ENCODE measurements at regions not wholly inside any gene's neighbourhood (a gene's known extent, or its start where the extent isn't known, plus 50 kb on each side); places are given as distances from the start of the nearest gene placed in this dataset.
A peak's percentile ranks its signal among the peaks of the same experiment; 100 is the strongest.

DNA sequence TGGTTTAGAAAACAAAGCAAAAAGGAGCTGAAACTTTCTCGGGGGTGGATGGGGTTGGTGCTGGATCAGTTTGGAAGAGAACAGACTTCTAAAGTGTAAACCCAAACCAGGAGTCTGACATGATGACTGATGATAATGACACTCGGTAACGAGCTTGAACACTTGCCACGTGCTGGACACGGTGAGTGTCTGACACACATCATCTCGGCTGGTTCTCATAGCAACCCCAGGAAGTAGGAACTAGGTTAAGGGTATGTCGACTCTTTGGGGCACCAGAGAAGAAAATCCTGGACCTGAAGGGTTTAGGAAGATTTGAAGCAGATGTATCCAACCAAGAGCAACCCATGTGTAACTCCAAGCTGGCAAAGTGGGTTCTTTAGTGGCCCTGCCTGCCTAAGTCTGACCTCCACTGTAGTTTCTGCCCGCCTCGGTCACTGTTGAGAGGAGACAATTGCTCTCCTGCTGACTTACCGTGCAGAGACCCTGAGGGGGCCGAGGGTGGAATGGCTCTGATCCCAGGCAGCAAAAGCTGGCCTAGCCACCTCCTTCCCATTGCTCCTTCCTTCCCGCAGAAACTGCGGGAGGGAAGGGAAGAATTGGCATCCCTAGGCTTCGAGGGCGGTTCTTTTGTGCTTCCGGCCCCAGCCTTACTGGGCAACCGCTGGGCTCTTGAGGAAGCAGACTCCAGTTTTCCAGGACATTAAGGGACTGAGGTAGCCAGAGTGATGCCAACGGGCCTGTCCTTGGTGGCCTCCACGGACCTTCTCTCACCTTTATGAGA is 156.0 kb downstream of the TOMM20 start:
- H3K27ac ChIP-seq (replicated peaks): no peak overlapping the region
- H3K27me3 ChIP-seq (ENCODE audit: insufficient read depth, poor library complexity, severe bottlenecking): no peaks in the 10 kb centered on the region
- no peak for DNase-seq (ENCODE audit: low read depth in 1 of 2, low spot score in 1 of 2)
- no peak overlapping the region for H3K4me3 ChIP-seq (replicated peaks; ENCODE audit: insufficient read depth, low read length)
- TF ChIP-seq, protein P1, sequence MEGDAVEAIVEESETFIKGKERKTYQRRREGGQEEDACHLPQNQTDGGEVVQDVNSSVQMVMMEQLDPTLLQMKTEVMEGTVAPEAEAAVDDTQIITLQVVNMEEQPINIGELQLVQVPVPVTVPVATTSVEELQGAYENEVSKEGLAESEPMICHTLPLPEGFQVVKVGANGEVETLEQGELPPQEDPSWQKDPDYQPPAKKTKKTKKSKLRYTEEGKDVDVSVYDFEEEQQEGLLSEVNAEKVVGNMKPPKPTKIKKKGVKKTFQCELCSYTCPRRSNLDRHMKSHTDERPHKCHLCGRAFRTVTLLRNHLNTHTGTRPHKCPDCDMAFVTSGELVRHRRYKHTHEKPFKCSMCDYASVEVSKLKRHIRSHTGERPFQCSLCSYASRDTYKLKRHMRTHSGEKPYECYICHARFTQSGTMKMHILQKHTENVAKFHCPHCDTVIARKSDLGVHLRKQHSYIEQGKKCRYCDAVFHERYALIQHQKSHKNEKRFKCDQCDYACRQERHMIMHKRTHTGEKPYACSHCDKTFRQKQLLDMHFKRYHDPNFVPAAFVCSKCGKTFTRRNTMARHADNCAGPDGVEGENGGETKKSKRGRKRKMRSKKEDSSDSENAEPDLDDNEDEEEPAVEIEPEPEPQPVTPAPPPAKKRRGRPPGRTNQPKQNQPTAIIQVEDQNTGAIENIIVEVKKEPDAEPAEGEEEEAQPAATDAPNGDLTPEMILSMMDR (IDR thresholded peaks at IDR 0.05; ENCODE audit: insufficient read depth, low read length): no peak
- TF ChIP-seq, protein P2, sequence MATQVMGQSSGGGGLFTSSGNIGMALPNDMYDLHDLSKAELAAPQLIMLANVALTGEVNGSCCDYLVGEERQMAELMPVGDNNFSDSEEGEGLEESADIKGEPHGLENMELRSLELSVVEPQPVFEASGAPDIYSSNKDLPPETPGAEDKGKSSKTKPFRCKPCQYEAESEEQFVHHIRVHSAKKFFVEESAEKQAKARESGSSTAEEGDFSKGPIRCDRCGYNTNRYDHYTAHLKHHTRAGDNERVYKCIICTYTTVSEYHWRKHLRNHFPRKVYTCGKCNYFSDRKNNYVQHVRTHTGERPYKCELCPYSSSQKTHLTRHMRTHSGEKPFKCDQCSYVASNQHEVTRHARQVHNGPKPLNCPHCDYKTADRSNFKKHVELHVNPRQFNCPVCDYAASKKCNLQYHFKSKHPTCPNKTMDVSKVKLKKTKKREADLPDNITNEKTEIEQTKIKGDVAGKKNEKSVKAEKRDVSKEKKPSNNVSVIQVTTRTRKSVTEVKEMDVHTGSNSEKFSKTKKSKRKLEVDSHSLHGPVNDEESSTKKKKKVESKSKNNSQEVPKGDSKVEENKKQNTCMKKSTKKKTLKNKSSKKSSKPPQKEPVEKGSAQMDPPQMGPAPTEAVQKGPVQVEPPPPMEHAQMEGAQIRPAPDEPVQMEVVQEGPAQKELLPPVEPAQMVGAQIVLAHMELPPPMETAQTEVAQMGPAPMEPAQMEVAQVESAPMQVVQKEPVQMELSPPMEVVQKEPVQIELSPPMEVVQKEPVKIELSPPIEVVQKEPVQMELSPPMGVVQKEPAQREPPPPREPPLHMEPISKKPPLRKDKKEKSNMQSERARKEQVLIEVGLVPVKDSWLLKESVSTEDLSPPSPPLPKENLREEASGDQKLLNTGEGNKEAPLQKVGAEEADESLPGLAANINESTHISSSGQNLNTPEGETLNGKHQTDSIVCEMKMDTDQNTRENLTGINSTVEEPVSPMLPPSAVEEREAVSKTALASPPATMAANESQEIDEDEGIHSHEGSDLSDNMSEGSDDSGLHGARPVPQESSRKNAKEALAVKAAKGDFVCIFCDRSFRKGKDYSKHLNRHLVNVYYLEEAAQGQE (IDR thresholded peaks at IDR 0.05; ENCODE audit: insufficient replicate concordance, low read depth): no peak

DNA sequence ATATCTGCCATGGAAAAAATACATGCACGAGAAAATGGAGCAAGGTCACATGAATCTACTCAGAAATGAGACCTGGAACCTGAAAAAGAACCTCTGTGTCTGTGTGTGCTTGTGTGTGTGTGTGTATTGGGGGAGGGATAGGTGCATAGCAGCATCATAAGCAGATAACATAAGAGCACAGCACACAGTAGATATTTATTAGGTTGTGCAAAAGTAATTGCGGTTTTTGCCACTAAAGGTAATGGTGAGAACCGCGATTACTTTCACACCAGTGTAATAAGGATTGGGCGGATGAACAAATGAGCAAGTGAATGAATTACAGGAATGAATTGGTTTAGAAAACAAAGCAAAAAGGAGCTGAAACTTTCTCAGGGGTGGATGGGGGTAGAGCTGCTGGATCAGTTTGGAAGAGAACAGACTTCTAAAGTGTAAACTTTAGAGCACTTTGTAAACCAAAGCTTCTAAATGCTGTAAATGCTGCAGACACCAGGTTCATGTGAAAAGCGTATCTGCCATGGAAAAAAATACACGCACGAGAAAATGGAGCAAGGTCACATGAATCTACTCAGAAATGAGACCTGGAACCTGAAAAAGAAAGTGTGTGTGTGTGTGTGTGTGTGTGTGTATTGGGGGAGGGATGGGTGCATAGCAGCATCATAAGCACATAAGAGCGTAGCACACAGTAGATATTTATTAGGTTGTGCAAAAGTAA is 156.9 kb downstream of the TOMM20 start:
- H3K27me3 ChIP-seq (ENCODE audit: insufficient read depth, poor library complexity, severe bottlenecking): no peaks in the 10 kb centered on the region
- H3K4me3 ChIP-seq (replicated peaks; ENCODE audit: insufficient read depth, low read length): no peak overlapping the region
- DNase-seq (ENCODE audit: low read depth in 1 of 2, low spot score in 1 of 2): no peak
- H3K27ac ChIP-seq (replicated peaks): peak overlapping the region; percentile 53
- TF ChIP-seq, protein P1 (IDR thresholded peaks at IDR 0.05; ENCODE audit: insufficient read depth, low read length): no peak
- no peak for TF ChIP-seq POLR2AphosphoS5 (IDR thresholded peaks at IDR 0.05; ENCODE audit: low read depth)
- TF ChIP-seq, protein P2 (IDR thresholded peaks at IDR 0.05; ENCODE audit: insufficient replicate concordance, low read depth): no peak
- TF ChIP-seq SPI1 (IDR thresholded peaks at IDR 0.05; ENCODE audit: borderline replicate concordance, low read depth): no peak
- TF ChIP-seq GABPA (IDR thresholded peaks at IDR 0.05; ENCODE audit: low read depth): no peak

DNA sequence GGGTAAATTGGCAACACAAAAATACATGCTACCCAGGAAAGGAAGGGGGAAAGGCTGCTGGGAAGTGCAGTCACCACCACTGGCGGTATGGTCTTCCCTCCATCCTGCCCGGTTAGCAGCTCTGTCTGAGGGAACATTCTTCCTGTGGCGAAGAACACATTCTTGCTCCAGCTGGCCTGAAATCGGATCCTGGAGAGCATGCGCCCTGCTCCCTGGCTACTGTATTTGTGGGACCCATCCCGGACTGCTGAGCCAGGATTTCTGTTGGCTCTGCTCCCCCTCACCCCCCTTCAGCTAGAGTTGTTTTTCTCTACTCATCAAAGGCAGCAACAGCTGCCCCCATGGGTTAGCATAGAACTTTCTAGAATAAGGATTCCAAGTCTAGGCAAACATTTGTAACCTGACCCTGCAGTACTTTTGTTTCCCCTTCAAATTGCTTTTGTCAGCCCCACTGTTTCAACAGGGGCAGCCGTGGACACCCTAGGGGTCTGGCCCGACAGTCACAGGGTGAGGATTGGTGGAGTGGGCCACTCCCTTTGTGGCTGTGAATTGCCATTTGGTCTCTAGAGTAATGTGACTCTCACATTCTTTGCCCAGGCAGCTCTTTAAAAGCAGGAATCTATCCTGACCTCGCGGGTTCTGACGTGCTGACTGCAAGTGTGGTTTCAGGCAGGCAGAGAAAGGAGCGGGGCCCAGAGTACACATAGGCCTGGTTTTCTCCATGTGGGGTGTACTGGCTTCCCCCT is 157.7 kb downstream of the TOMM20 start:
- Histone ChIP-seq H3K27ac (replicated peaks) (peak overlapping the region; percentile 53), H3K27me3 (ENCODE audit: insufficient read depth, poor library complexity, severe bottlenecking) (no peaks in the 10 kb centered on the region), H3K4me3 (replicated peaks; ENCODE audit: insufficient read depth, low read length) (no peak overlapping the region)
- TF ChIP-seq, protein P1 (IDR thresholded peaks at IDR 0.05; ENCODE audit: insufficient read depth, low read length): no peak
- peak in 1 of 2 experiments; percentile 40 for DNase-seq (ENCODE audit: low read depth in 1 of 2, low spot score in 1 of 2)

All from HL-60 (cell line).